Suppressor macrophage (primary cell): ENCODE measurements at regions not wholly inside any gene's neighbourhood (a gene's known extent, or its start where the extent isn't known, plus 50 kb on each side); places are given as distances from the start of the nearest gene placed in this dataset.
"Not testable (repeated sequence)": the region's sequence is repeated elsewhere in the genome, so short reads cannot be mapped to it uniquely, and the experiment has no call there.

ENCODE experiments used
- DNase-seq, 4 experiments: peaks; one replicate each; pipeline ENCODE4 v3.0.0-alpha.2; 2020 to 2022

DNA sequence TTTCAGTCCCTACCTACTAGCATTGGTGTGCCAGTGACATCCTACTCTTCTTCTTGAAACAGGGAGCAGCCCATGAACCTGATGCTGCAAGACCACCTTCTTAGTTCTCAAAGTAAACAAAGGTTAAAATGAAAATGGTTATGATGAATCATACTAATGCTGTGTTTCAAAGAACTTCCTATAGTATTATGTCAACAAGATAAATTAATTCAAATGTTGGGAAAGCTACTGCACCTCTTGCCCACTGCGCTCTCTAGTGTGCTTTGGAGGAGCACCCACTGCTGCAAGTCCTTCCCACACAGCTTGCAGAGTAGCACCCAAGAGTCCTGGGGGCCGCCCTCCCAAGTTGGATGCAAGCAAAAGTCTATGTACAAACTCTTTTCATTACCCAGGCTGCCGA is 81.1 kb downstream of the CD200R1L start:
- DNase-seq = no peak

DNA sequence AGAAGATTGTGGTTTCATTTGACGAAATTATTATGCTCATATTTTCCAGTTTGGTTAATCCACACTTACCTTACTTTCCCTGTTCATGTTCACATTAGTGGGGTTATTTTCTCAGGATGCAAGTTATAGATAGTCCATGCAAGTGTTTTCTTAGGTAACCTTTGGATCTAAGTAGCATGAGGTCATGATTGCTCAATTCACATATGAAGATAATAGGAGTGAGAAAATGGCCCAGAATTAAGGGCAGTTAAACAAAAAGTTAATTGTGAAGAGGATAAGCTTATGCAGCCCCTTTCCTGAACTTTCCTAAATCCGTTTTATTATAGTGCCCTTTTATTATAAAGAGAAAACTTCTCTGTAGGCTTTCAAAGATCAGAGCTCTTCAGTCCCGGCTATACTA is 83.4 kb downstream of the CD200R1L start:
- DNase-seq = no peak

DNA sequence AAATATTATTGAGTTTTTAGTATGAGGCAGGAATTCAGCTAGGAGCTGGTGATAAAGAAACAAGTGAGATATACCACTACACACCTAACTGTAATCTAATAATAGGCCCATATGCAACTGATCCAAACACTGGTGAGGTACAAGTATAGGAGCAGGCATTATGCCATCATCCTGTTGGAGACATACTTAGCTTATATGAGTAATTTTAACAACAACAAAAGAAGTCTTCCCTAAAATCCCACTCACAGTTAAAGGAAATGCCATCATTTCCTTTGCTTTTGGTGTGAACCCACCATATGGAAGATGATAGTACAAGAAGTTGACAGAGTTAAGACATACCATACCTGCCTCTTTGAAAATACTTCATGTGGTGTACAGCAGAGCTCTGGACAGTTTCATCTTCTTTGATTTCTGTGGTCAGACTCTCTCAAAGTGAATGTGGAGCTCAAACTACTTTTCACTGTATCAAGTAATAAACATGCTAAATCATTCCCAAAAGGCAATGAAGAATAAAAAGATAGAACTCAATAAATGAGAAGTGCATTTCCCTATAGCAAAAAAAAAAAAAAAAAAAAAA is 85.5 kb downstream of the CD200R1L start:
- DNase-seq = peak in 2 of 4 experiments; percentile 63 to 70

GRCh38 chr3:112759681-112760080 is 87.0 kb downstream of the CD200R1L start:
- DNase-seq = no peak

DNA sequence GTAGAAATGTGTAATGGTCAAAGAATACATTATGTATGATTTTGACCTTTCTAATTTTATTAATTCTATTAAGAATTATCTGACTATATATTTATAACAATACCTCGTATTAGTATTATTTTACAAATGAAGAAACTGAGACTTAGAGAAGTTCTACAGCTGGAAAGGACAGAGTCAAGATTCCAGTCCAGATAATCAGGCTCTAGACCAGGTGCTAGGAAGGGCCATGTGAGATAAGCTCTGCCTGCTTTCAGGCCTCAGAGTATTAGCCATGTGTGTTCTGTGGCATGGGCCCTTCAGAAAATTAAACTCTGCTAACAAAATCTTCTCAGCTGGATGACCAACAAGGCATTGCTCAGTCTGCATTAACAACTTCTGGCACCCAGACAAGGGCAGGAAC is 87.5 kb downstream of the CD200R1L start:
- DNase-seq = no peak

GRCh38 chr3:112757197-112757596 is 89.5 kb downstream of the CD200R1L start:
- no peak for DNase-seq

GRCh38 chr3:112755845-112756613 is 90.6 kb downstream of the CD200R1L start:
- peak; percentile 49 to 85 (median 72) for DNase-seq

GRCh38 chr3:112755046-112755445 is 91.6 kb downstream of the CD200R1L start:
- DNase-seq = not testable (repeated sequence)

DNA sequence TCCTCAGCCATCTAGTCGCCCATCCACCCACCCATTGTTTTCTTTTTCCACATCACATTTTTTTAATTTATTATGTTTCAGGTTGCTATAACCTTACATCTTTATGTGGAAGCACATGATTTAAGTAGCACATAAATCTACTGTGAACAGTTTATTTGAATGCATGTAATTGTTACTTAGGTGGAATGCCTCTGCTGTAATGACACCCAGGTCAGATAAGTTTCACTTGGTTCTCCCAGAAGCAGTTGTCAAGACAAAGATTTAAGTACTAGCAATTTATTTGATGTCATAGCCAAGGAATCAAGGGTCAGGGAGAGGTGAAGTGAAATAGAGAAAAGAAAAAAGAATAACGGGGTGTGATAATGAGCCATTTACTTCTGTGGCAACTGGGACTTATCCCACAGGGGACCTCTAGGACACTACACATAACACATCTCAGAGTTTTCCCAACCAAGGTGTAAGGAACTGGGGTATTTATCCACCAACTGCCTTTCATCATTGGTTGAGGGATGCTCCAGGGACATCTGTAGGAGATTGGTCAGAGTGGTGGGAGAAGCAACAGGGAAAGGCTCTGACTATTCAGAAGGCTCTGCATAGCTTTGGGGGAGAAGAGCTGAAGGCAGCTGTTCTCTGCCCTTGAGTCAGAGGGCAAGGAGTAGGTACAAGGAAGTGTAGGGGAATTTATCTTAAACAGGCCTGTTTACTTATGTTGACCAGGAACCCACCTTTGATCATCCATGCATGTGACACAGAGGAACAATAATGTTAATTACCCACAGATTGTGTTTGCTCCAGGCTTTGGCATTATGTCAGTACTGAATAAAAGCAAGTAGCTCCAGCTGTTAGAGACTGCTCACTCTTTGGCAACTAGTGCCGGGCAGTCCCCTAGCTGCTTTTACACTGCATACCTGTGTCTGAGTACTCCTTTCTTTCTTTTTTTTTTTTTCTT is 94.8 kb downstream of the CD200R1L start:
- DNase-seq = no peak

- DNase-seq = peak in 2 of 4 experiments; percentile 56 to 65
These were observed 95.6 kb downstream of the CD200R1L start for GRCh38 chr3:112751061-112751460.

DNA sequence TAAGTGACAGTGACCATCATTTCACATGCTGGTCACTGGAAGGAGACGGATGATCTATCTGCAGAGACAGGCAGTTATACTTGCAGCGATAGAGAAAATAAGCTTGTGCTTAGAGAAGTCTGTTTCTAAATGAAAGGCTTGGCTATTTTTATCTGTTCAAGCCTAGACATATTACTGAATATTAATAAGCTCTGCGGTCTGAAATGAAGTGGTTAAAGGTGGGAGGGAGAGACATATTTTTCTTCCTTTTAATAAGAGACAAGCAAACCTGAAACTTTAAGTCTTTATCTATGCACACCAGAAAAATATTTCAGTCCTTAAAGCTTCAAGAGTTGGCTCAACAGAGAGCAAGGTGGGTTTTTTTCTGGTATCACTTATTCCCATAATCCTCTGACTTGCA is 99.0 kb downstream of the CD200R1L start:
- no peak for DNase-seq

GRCh38 chr3:112746675-112747280 is 99.9 kb downstream of the CD200R1L start:
- no peak for DNase-seq

DNA sequence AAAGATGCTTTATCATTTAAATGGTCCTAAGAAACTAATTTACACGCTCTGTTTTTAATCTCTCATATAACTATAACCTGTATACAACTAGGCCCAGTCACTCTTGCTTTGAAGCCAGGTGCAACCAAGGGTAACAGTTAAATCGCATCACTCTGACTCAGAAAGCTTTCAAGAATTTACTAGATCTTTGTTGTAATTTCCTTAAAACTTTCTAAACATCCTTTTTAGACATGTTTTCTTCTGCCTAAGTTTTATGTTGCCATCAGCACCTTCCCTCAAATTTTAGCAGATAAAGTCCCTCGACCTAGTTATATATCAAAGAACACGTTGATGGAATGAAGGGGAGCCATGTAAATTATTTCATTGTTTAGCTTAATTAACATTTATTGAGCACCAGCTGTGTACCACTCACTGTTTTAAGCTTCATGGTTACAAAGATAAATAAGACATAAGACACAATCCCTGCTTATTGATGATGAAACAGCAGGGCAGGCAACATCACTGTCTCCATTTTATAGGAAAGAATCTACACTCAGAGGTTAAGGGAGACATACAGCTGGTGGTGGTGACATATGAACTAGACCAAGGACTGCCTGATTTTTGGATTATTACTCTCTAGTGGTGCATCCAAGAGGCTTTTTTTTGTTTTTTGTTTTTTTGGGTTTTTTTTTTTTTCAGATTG is 101.0 kb downstream of the CD200R1L start:
- no peak for DNase-seq

GRCh38 chr3:112744825-112745566 is 101.7 kb downstream of the CD200R1L start:
- no peak for DNase-seq

DNA sequence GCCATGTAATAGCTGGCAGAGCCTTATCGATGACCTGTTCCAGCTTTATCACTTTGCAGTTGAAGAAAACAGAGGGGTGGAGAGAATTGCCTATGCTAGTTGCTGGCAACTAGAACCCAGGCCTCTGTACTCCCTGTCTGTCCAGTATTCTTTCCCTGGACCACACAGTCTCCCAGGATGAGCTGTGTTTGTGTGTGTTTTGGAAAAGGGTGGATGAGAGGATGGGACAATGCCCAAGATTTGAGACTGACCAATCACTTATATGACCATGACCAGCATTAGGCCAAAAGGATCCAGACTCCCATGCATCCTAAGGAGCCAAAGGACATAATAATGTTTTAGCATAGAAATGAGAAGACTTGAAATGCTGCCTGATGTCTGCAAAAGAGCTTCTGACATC is 102.6 kb downstream of the CD200R1L start:
- no peak for DNase-seq

DNA sequence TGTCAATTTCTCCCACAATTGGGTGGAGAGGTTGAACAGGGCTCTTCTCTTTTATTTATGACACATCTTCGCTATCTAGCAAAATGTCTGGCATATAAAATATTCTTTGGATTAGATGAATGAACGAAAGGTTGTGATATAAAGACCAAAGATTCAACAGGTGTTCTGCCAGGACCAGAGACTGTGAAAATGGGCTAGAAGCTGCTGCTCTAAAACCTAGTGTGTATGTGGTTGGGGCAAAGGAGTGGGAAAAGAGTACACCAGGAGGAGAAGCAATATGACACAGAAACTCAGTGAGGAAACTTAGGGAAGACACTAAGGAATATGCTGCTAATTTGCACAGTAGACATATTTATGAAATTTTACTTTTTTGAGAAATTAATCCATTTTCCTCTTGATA is 102.0 kb upstream of the CCDC80 start:
- DNase-seq = no peak

DNA sequence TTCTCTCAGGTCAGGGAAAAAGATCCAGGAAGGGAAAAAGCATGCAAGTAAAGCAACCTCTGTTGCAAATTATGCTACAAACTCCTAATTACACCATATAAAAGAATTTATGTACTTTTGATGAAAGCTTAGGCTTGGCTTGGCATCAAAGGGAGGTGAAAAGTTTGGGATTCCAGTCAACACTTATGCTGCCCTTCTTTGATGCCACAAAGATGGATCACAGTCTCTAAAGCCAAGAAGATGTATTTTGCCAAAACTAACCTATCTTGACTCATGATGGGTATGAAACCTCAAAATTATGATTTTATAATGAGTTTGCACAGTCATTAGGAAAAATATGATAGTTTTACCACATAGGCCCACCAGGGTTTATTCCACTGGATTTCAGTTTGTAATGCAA is 101.0 kb upstream of the CCDC80 start:
- no peak for DNase-seq

GRCh38 chr3:112740835-112741234 is 99.9 kb upstream of the CCDC80 start:
- DNase-seq = peak in 1 of 4 experiments; percentile 22

DNA sequence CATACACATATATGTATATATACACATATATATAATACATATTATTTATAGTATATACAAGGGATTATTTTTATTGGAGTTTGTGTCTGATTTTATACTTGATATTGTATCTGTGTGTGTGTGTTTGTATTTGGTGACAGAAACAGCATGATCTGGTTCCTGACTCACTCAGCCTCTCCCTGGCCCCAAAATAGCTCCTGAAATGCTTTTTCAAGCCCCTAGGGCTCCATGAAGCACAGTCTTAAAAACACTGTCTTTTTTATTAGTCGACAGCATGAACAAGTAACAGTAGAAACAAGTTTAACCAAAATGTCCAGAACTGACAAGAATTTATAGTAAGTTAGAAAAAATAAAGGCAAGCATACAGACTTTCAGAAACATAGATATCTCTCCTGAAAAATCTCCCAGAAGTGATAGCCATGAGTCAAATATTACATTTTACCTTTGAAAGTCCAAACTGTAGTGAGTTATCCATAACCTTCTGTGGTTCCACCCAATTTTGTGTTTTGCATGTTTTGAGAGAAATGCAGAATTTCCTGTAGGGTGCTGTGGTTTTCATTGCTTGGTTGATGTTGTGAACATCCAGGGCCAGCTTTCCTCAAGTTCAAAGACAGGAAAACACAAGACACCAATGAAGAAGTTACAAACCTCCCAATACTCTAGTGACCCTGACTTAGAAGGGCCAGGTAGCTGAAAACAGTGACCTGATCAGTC is 98.5 kb upstream of the CCDC80 start:
- DNase-seq = no peak

DNA sequence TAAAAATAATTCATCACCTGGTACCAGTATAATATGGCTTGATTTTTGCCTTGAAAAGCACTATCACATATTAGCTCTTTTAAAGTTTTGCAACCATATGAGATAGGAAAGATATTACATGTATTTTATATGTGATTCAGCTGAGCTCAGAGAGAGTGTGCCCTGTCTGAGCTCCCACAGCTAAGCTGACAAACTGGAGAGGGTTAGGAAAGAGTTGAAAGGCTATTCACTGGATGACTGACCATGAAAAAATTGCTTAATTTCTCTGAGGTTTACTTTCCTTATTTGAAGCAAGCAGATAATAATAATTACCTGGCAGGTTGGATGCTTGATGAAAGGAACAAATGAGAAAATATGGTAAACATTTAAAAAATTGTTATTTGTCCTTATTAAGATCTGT is 97.4 kb upstream of the CCDC80 start:
- DNase-seq = peak in 2 of 4 experiments; percentile 28 to 42
